Dendritic cell treated with granulocyte-macrophage colony-stimulating factor and Interleukin-4, amounts not matched to agents 40 ng/mL and 50 ng/mL, for 4 days (primary cell): ENCODE measurements at regions not wholly inside any gene's neighbourhood (a gene's known extent, or its start where the extent isn't known, plus 50 kb on each side); places are given as distances from the start of the nearest gene placed in this dataset.

Experiments used
- H3K27ac Mint-ChIP-seq: one replicate; pipeline ENCODE4 v1.8.0; 2022; ENCODE audit warnings: mild to moderate bottlenecking, mixed read lengths
- H3K27me3 Mint-ChIP-seq: one replicate; pipeline ENCODE4 v1.8.0; 2022; ENCODE audit warnings: mild to moderate bottlenecking, mixed read lengths
- H3K36me3 Mint-ChIP-seq: one replicate; pipeline ENCODE4 v1.8.0; 2022; ENCODE audit warnings: low read depth, mixed read lengths
- H3K4me1 Mint-ChIP-seq: one replicate; pipeline ENCODE4 v1.8.0; 2022; ENCODE audit warnings: low read depth, mixed read lengths
- H3K4me3 Mint-ChIP-seq: one replicate; pipeline ENCODE4 v1.8.0; 2022; ENCODE audit warnings: mild to moderate bottlenecking, moderate library complexity, mixed read lengths
- H3K9me3 Mint-ChIP-seq: one replicate; pipeline ENCODE4 v1.8.0; 2022; ENCODE audit warnings: mixed read lengths
- intact Hi-C: fragments of 100-400 bp; cut with micrococcal nuclease; formaldehyde crosslinking; loops from one replicate; pipeline ENCODE4 v1.15.0; 2022

DNA sequence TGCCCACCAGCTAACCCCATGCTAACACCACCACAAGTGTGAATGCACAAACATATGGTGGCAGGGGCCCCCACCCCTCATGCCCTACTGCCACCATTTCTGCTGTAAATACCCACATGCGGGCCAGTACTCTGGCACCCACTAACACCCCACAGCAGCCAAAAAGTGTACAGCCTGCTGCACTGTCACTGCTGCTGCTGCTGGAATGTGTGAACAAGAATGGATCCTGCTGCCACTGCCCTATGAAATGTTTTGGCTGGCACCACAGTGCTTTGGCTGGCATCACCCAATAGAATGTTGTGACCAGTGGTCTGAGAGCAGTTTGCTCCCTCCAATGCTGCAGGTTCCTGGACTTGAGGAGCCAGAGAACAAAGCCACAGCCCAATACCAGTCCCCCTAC lies 606.6 kb upstream of the SORCS1 start:
- H3K4me1 Mint-ChIP-seq: no peaks in the 10 kb centered on the region
- intact Hi-C loops: no loop called here

DNA sequence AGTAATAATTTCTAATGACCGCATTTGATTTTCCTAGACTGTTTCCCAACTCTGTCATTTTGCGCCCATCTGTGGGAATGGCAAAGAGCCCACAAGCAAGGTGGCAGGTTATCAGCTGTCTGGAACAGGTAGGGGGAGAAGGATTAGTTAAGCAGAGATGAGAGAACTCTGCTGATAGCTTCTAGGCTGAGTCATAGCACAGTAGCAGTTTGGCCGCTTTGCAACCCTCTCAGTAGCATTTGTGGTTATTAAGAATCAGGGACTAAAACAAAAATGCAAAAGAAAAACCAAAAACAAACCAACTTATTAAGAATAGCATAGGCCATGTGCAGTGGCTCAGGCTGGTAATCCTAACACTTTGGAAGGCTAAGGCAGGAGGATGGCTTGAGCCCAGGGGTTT lies 602.7 kb upstream of the SORCS1 start:
- no peaks in the 10 kb centered on the region for H3K27me3 Mint-ChIP-seq
- intact Hi-C loops: no loop called here
- H3K4me3 Mint-ChIP-seq: no peak overlapping the region
- H3K9me3 Mint-ChIP-seq: no peaks in the 10 kb centered on the region
- H3K36me3 Mint-ChIP-seq: no peaks in the 10 kb centered on the region
- peaks cover 5% of the 10 kb centered on the region for H3K4me1 Mint-ChIP-seq
- no peak overlapping the region for H3K27ac Mint-ChIP-seq

More for the DNA sequence above, 606.6 kb upstream of the SORCS1 start:
- Mint-ChIP-seq H3K27me3 (no peaks in the 10 kb centered on the region), H3K9me3 (peaks cover 9% of the 10 kb centered on the region), H3K36me3 (no peaks in the 10 kb centered on the region), H3K4me3 (no peak overlapping the region), H3K27ac (no peak overlapping the region)

DNA sequence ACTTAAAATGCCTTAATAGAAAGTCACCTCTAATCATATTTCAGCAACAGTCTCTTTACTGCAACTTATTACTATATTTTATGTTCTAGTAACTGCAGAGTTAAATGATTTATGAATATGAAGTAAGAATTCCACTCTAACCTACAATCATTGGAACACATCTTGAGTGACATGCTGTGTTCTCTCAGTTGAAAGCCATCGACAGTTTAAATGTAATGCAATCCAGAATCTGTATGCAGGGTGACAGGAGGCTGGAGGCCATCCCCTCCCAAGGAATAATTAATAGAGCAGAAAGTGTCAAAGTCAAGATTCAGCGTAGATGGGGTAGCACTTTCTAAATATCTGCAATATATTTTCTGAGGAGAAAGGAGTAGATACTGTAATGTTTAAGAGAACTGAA lies 590.3 kb upstream of the SORCS1 start:
- H3K27ac Mint-ChIP-seq: no peak overlapping the region
- H3K36me3 Mint-ChIP-seq: peaks cover 4% of the 10 kb centered on the region
- intact Hi-C loops: no loop called here

DNA sequence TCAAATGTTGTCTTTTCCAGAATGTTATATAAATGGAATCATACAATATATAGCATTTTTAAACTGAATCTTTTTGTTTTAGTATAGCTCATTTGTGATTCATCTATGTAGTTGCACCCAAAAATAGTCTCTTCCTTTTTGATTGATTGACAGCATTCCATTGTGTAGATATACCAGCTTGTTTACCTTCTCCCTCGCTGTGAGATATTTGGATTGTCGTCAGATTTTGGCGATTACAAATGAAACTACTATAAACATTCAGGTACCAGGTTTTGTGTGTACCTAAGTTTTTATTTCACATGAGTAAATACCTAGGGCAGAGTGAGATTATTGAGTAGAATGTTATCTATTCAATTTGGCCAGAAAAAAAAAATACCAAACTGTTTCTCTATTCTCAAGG lies 584.7 kb upstream of the SORCS1 start:
- Mint-ChIP-seq H3K36me3 (peaks cover 10% of the 10 kb centered on the region), H3K9me3 (peaks cover 18% of the 10 kb centered on the region), H3K4me1 (no peaks in the 10 kb centered on the region), H3K27me3 (no peaks in the 10 kb centered on the region), H3K4me3 (no peak overlapping the region), H3K27ac (no peak overlapping the region)
- intact Hi-C loops: no loop called here

More for the DNA sequence above, 590.3 kb upstream of the SORCS1 start:
- Mint-ChIP-seq H3K27me3 (no peaks in the 10 kb centered on the region), H3K4me1 (no peaks in the 10 kb centered on the region), H3K9me3 (peaks cover 9% of the 10 kb centered on the region), H3K4me3 (no peak overlapping the region)

DNA sequence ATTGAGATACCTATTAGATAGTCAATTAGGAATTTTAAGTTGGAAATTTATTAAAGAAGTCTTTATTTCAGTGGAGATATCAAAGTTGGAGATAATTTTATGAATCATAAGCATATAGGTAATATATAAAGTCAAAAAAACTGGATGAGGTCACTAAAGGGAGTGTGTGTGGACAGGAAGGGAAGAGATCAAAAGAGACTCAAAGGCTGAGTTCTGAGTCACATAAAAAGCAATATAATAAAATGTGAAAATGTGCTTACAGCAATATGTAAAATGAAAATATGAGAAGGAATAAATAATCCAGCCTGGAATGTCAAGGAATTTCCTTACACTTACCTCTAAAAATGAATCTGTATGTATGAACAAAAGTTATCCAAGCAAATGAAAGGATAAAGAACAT lies 583.3 kb upstream of the SORCS1 start:
- no peak overlapping the region for H3K27ac Mint-ChIP-seq
- peaks cover 18% of the 10 kb centered on the region for H3K9me3 Mint-ChIP-seq

DNA sequence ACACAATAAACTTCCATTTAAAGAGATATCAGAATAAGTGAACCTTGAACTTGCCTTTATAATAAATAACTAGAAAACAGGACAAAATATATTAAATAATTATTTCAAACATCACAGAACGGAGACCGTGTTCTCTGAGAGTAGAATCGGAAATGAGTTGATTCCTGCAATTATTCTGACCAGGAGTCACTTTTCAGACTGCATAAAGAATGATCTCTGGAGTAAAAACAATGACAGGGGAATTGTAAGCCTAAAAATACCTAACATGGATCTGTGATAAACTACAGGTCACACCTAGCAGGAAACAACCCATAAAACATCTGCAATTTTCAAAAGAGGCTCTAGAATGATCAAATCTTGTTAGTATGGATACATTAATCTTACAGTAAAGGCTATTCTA lies 577.5 kb upstream of the SORCS1 start:
- Mint-ChIP-seq H3K9me3 (peaks cover 18% of the 10 kb centered on the region), H3K27me3 (no peaks in the 10 kb centered on the region), H3K36me3 (peaks cover 6% of the 10 kb centered on the region), H3K4me3 (no peak overlapping the region), H3K27ac (no peak overlapping the region), H3K4me1 (peaks cover 6% of the 10 kb centered on the region)
- intact Hi-C loops: no loop called here

More for the DNA sequence above, 583.3 kb upstream of the SORCS1 start:
- H3K27me3 Mint-ChIP-seq: no peaks in the 10 kb centered on the region
- no peak overlapping the region for H3K4me3 Mint-ChIP-seq
- no peaks in the 10 kb centered on the region for H3K4me1 Mint-ChIP-seq
- peaks cover 10% of the 10 kb centered on the region for H3K36me3 Mint-ChIP-seq
- intact Hi-C loops: no loop called here

DNA sequence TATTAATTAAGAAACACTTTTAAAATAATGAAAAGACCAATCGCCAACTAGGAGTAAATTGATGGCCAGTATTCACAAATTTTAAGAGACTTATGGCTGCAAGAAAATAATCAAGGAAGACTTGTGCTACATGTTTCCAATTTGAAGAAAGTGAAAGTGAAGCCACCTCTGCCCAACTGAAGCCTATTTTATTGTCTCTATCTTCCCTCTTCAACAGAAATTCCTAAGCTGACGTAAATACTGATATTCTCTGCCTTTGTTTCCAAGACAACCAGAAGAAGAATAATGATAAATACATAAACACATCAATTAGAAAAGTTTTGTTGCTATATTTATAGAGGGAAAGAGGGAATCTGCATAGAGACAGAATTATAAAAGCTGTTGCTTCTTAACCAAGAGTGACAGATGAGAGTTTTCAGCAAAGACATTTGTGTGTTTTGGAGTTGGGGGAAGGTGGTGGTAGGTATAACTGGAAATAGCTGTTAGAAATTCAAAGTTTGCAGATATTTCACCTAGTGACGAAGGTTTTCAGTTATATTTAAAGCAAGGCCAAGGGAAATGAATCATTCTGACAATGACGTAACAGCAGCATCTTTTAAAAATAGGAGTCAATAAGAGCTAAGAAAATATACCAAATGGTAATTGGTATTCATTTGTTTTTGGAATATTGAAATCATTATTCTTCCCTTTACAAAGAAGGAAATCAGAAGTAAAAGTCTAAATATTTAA lies 576.6 kb upstream of the SORCS1 start:
- peak overlapping the region; percentile 48 for H3K4me3 Mint-ChIP-seq
- peaks cover 11% of the 10 kb centered on the region for H3K9me3 Mint-ChIP-seq
- H3K4me1 Mint-ChIP-seq: peaks cover 6% of the 10 kb centered on the region
- intact Hi-C loops: no loop called here
- H3K36me3 Mint-ChIP-seq: peaks cover 1% of the 10 kb centered on the region
- H3K27ac Mint-ChIP-seq: no peak overlapping the region
- no peaks in the 10 kb centered on the region for H3K27me3 Mint-ChIP-seq

DNA sequence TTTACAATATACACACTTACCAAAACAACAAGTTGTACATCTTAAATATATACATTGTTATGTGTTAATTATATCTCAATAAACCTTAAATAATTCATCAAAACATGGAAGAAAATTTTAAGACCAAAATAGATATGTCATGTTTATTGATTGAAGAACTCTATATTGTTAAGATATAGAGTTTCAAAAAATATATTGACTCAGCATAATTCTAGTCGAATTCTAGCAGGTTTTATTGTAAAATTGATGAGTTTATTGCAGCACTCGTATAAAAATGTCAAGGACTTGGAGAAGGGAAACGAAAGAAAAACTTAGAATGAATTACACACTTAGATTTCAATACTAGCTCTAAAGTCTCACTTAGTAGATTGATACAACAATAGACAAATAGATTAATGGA lies 575.4 kb upstream of the SORCS1 start:
- Mint-ChIP-seq H3K9me3 (peaks cover 15% of the 10 kb centered on the region), H3K36me3 (no peaks in the 10 kb centered on the region), H3K27me3 (no peaks in the 10 kb centered on the region), H3K27ac (no peak overlapping the region), H3K4me3 (no peak overlapping the region), H3K4me1 (peaks cover 6% of the 10 kb centered on the region)
- intact Hi-C loops: no loop called here

DNA sequence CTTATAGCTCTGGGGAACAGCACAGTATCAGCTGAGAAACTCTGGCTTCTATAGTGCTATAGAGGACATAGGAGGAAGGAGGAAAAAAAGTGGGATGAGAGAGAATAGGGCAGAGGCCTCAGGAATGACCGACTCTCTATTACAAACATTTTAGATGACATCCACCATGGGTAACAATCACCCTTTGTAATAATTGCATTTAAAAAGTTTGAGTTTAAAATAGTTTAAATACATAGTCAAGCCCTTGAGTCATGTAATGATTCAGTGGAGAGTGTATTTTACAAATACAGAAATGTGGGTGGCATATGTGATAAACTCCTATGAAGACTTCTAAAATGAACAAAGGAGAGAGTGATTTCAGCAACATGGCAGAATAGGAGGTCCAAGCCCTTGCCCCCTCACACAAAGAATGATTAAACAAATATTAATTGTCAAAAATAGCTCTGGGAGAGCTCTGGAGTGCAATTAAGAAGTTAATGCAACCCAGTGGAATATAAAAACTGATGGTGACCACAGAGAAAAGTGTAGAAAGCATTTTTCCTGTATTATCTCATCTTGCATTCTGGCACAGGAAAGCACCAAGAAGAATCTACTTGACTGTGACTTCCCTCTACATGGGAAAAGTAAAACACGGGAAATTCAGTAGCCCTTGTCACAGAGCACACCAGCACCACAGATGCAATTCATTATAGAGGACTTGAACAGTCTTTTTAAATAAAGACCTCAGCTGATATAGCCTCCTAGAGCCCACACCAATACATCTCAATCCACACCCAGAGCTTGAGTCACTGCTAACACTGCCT lies 569.0 kb upstream of the SORCS1 start:
- Mint-ChIP-seq H3K36me3 (peaks cover 15% of the 10 kb centered on the region), H3K27me3 (no peaks in the 10 kb centered on the region), H3K4me3 (no peak overlapping the region), H3K4me1 (peaks cover 16% of the 10 kb centered on the region), H3K27ac (no peak overlapping the region), H3K9me3 (peaks cover 26% of the 10 kb centered on the region)
- intact Hi-C loops: no loop called here

DNA sequence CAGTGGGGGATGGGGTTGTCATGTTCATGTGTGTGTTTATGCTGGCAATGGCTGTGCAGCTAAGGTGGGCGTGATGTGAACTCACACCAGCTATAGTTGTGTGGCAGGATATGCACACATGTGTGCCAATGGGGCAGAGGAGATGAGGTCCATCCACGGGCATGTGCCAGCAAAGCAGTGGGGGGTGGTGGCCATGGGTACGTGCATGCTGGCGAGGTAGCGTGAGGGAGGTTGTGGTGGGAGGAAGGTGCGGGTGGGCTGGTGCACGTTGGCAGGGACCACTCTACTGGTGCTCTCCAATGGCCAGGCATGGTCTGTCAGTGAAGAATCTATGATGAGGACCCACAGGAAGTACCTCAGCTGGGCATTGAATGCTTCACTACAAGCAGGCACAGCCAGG lies 567.5 kb upstream of the SORCS1 start:
- intact Hi-C loops: no loop called here
- peaks cover 15% of the 10 kb centered on the region for H3K36me3 Mint-ChIP-seq
- H3K9me3 Mint-ChIP-seq: peaks cover 26% of the 10 kb centered on the region
- H3K27ac Mint-ChIP-seq: no peak overlapping the region
- H3K4me1 Mint-ChIP-seq: peaks cover 20% of the 10 kb centered on the region
- no peak overlapping the region for H3K4me3 Mint-ChIP-seq
- no peaks in the 10 kb centered on the region for H3K27me3 Mint-ChIP-seq

DNA sequence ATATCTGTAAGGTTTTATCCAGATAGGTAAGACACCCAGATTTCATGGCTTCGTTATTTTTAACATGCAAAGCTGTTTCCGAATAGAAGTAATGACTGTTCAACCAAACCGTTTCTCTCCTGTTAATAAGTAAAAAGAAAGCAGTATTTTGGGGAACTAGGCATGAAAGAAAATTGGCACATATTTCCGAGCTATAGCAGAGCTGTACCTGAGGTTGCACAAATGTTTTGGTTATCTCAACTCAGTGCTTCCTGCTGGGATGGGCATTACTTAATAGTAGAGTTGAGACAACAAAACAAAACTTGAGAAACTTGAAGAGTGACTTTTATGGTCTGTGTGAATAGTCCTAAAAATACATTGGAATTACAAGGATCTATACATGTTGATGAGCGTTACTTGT lies 564.3 kb upstream of the SORCS1 start:
- no peak overlapping the region for H3K27ac Mint-ChIP-seq
- H3K9me3 Mint-ChIP-seq: peaks cover 8% of the 10 kb centered on the region
- no peak overlapping the region for H3K4me3 Mint-ChIP-seq
- no peaks in the 10 kb centered on the region for H3K27me3 Mint-ChIP-seq
- intact Hi-C loops: no loop called here
- H3K4me1 Mint-ChIP-seq: peaks cover 25% of the 10 kb centered on the region
- peaks cover 6% of the 10 kb centered on the region for H3K36me3 Mint-ChIP-seq

DNA sequence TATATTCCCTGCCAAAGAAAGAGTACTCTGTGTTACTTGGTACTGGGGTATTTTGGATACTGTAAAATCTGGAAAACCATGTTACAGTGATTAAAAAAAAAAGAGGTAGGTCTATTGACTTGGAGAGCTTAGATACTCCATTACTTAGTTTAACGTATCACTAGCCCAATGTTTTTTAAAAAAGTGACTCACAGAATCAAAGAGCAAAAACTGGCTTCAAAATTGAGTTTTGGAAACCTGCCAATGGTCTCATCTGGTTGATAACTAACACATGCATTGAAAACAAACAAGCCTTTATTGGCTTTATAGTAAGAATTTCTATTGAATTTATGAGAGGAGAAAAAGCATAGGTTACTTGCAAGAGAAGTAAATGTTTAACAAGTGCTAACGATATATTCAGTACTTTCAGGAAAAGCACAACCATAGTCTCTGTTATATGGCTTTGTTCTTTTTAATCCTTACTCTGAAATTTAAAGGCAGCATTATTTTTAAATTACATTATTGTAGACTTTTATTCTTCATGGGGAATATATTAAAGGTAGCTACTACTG lies 563.3 kb upstream of the SORCS1 start:
- Mint-ChIP-seq H3K27ac (no peak overlapping the region), H3K36me3 (peaks cover 6% of the 10 kb centered on the region), H3K4me1 (peaks cover 25% of the 10 kb centered on the region), H3K27me3 (no peaks in the 10 kb centered on the region), H3K9me3 (peaks cover 2% of the 10 kb centered on the region), H3K4me3 (no peak overlapping the region)
- intact Hi-C loops: no loop called here

DNA sequence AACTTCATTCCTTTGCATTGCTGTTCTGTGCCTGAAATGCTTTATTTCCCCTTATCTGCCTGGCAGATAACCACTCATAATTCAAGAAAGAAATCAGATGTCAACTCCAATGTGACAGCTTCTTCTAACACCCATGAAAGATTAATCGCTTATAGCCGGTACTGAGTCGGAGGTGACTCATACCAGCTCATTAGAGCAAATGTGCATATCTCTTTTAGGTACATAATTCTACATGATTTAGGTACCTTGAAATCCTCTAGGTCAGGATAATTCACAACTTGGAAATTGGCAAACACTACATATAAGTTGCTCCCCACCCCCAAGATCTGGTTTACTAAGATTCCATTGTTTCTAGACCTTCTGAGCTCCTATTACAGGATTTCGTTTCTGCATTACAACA lies 554.4 kb upstream of the SORCS1 start:
- peaks cover 6% of the 10 kb centered on the region for H3K4me1 Mint-ChIP-seq
- no peak overlapping the region for H3K27ac Mint-ChIP-seq
- no peak overlapping the region for H3K4me3 Mint-ChIP-seq
- intact Hi-C loops: no loop called here
- peaks cover 8% of the 10 kb centered on the region for H3K36me3 Mint-ChIP-seq
- H3K9me3 Mint-ChIP-seq: no peaks in the 10 kb centered on the region
- no peaks in the 10 kb centered on the region for H3K27me3 Mint-ChIP-seq

DNA sequence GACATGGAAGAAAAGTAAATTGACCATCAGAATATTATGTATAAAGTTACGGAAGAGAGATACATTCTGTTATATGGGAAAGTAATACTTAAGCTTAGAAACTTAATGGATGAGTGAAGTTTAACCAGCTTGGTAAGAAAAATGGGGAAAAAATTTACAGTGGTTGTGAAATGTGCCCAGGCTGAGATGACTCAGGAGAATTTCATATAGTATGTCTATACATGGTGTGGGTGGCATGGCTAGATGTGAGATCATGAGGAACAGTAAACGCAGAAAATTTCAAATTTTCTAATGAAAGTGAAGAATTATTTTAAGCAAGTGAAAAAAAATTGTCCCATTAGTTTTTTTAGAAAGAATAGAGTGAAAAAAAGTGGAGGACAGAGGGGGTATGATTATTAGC lies 552.5 kb upstream of the SORCS1 start:
- H3K27me3 Mint-ChIP-seq: no peaks in the 10 kb centered on the region
- no peak overlapping the region for H3K4me3 Mint-ChIP-seq
- intact Hi-C loops: no loop called here
- H3K36me3 Mint-ChIP-seq: peaks cover 8% of the 10 kb centered on the region
- peaks cover 6% of the 10 kb centered on the region for H3K4me1 Mint-ChIP-seq
- H3K27ac Mint-ChIP-seq: no peak overlapping the region
- no peaks in the 10 kb centered on the region for H3K9me3 Mint-ChIP-seq
